A549 (cell line): ENCODE measurements at regions not wholly inside any gene's neighbourhood (a gene's known extent, or its start where the extent isn't known, plus 50 kb on each side); places are given as distances from the start of the nearest gene placed in this dataset.

Experiments
- CTCF ChIP-seq: fragments of >200 bp; sonication (Bioruptor Twin); formaldehyde crosslinking; IDR thresholded peaks from 3 replicates; pipeline ENCODE4 v1.5.1; 2016
- PHF8 ChIP-seq: fragments of 200-600 bp; sonication (generic); IDR thresholded peaks from 2 replicates; pipeline ENCODE4 v1.6.1; 2016; ENCODE audit warnings: low read depth, mild to moderate bottlenecking, antibody characterized with exemption, moderate library complexity, borderline replicate concordance
- POLR2A ChIP-seq: IDR thresholded peaks from 2 replicates; pipeline ENCODE4 v1.6.1; 2012; ENCODE audit warnings: mild to moderate bottlenecking, low read length

GRCh38 chr7:92963566-92963965 is 127.2 kb upstream of the CDK6 start:
- no peak for TF ChIP-seq PHF8
- no peak for TF ChIP-seq POLR2A
- no peak for TF ChIP-seq CTCF
